Natural killer cell treated with Interleukin-12 subunit alpha and Interleukin-12 subunit beta and Interleukin-15 and Interleukin-18, amount 100 ng/mL, for 72 hours (primary cell): ENCODE measurements at regions not wholly inside any gene's neighbourhood (a gene's known extent, or its start where the extent isn't known, plus 50 kb on each side); places are given as distances from the start of the nearest gene placed in this dataset.

Experiments
- ATAC-seq, 2 donors: fragments of 150-1000 bp; cut with Tn5 transposase in 1 of 2; sonication (Bioruptor Pico), chemical (Tn5 transposase) in 1 of 2; 2 replicates each; pipeline ENCODE4 v1.10.0; 2021
- DNase-seq: peaks from one replicate; pipeline ENCODE4 v3.0.0; 2022; ENCODE audit warnings: low spot score
- H3K27ac Mint-ChIP-seq, 2 donors: 1 replicate in 1 of 2; 2 replicates in 1 of 2; pipeline ENCODE4 v1.8.0; 2022; ENCODE audit warnings: mixed read lengths in 2 of 2, mild to moderate bottlenecking in 1 of 2, moderate library complexity in 1 of 2
- H3K27me3 Mint-ChIP-seq, 2 donors: 1 replicate in 1 of 2; 2 replicates in 1 of 2; pipeline ENCODE4 v1.8.0; 2022; ENCODE audit warnings: mixed read lengths in 2 of 2
- H3K36me3 Mint-ChIP-seq: one replicate; pipeline ENCODE4 v1.8.0; 2022; ENCODE audit warnings: mixed read lengths
- H3K4me1 Mint-ChIP-seq, 2 donors: 1 replicate in 1 of 2; 2 replicates in 1 of 2; pipeline ENCODE4 v1.8.0; 2022; ENCODE audit warnings: low read depth in 2 of 2, mixed read lengths in 2 of 2, mild to moderate bottlenecking in 1 of 2
- H3K4me3 Mint-ChIP-seq: one replicate; pipeline ENCODE4 v1.8.0; 2022; ENCODE audit warnings: mixed read lengths
- H3K9me3 Mint-ChIP-seq: 2 replicates; pipeline ENCODE4 v1.8.0; 2022; ENCODE audit warnings: mixed read lengths

- Mint-ChIP-seq H3K27ac (no peak overlapping the region), H3K4me1 (peaks cover 0 to 2% of the 10 kb centered on the region in 2 donors), H3K4me3 (no peak overlapping the region), H3K9me3 (no peaks in the 10 kb centered on the region), H3K36me3 (no peaks in the 10 kb centered on the region), H3K27me3 (peaks cover 17 to 20% of the 10 kb centered on the region in 2 donors)
- no peak for ATAC-seq
- no peak for DNase-seq
These were observed 192.8 kb downstream of the GALC start for GRCh38 chr14:87800216-87800615.

- Mint-ChIP-seq H3K36me3 (no peaks in the 10 kb centered on the region), H3K4me1 (no peaks in the 10 kb centered on the region), H3K27me3 (peaks cover 14 to 19% of the 10 kb centered on the region in 2 donors), H3K9me3 (no peaks in the 10 kb centered on the region), H3K4me3 (no peak overlapping the region), H3K27ac (no peak overlapping the region)
- no peak for ATAC-seq
- DNase-seq, result no peak
These were observed 193.6 kb downstream of the GALC start for GRCh38 chr14:87799400-87799799.

GRCh38 chr14:87797001-87797400 is 196.0 kb downstream of the GALC start:
- H3K27ac Mint-ChIP-seq, result no peak overlapping the region
- H3K4me3 Mint-ChIP-seq, result no peak overlapping the region
- H3K4me1 Mint-ChIP-seq, result no peaks in the 10 kb centered on the region
- no peaks in the 10 kb centered on the region for H3K36me3 Mint-ChIP-seq
- peaks cover 8 to 22% of the 10 kb centered on the region in 2 donors for H3K27me3 Mint-ChIP-seq
- ATAC-seq (no peak), DNase-seq (no peak)
- H3K9me3 Mint-ChIP-seq, result no peaks in the 10 kb centered on the region

GRCh38 chr14:87794561-87794960 is 198.4 kb downstream of the GALC start:
- H3K9me3 Mint-ChIP-seq, result no peaks in the 10 kb centered on the region
- H3K27ac Mint-ChIP-seq, result no peak overlapping the region
- H3K27me3 Mint-ChIP-seq, result peaks cover 2 to 15% of the 10 kb centered on the region in 2 donors
- ATAC-seq, result no peak
- H3K4me3 Mint-ChIP-seq, result no peak overlapping the region
- H3K4me1 Mint-ChIP-seq, result no peaks in the 10 kb centered on the region
- DNase-seq, result no peak
- H3K36me3 Mint-ChIP-seq, result no peaks in the 10 kb centered on the region

GRCh38 chr14:87785897-87786296 is 207.1 kb downstream of the GALC start:
- no peaks in the 10 kb centered on the region for H3K36me3 Mint-ChIP-seq
- H3K27ac Mint-ChIP-seq, result no peak overlapping the region
- DNase-seq, result no peak
- H3K27me3 Mint-ChIP-seq, result peaks cover 0 to 11% of the 10 kb centered on the region in 2 donors
- H3K9me3 Mint-ChIP-seq, result no peaks in the 10 kb centered on the region
- no peak overlapping the region for H3K4me3 Mint-ChIP-seq
- ATAC-seq, result no peak
- H3K4me1 Mint-ChIP-seq, result no peaks in the 10 kb centered on the region

GRCh38 chr14:87784386-87784785 is 208.6 kb downstream of the GALC start:
- H3K9me3 Mint-ChIP-seq, result no peaks in the 10 kb centered on the region
- no peaks in the 10 kb centered on the region for H3K36me3 Mint-ChIP-seq
- H3K4me1 Mint-ChIP-seq, result no peaks in the 10 kb centered on the region
- peaks cover 0 to 11% of the 10 kb centered on the region in 2 donors for H3K27me3 Mint-ChIP-seq
- DNase-seq (no peak), ATAC-seq (no peak)
- H3K4me3 Mint-ChIP-seq, result no peak overlapping the region
- H3K27ac Mint-ChIP-seq, result no peak overlapping the region

- ATAC-seq (no peak), DNase-seq (no peak)
- Mint-ChIP-seq H3K4me1 (no peaks in the 10 kb centered on the region), H3K9me3 (peaks cover 9% of the 10 kb centered on the region), H3K4me3 (no peak overlapping the region), H3K36me3 (peaks cover 4% of the 10 kb centered on the region), H3K27ac (no peak overlapping the region), H3K27me3 (peaks cover 0 to 19% of the 10 kb centered on the region in 2 donors)
These were observed 209.9 kb downstream of the GALC start for GRCh38 chr14:87783071-87783470.

- Mint-ChIP-seq H3K4me3 (no peak overlapping the region), H3K36me3 (no peaks in the 10 kb centered on the region), H3K4me1 (no peaks in the 10 kb centered on the region), H3K9me3 (no peaks in the 10 kb centered on the region), H3K27ac (no peak overlapping the region), H3K27me3 (peaks cover 0 to under 1% of the 10 kb centered on the region in 2 donors)
- ATAC-seq (no peak), DNase-seq (no peak)
These were observed 220.1 kb downstream of the GALC start for GRCh38 chr14:87772854-87773253.

GRCh38 chr14:87767567-87767901 is 225.4 kb downstream of the GALC start:
- Mint-ChIP-seq H3K4me1 (no peaks in the 10 kb centered on the region), H3K4me3 (no peak overlapping the region), H3K27ac (no peak overlapping the region), H3K27me3 (peaks cover 0 to 19% of the 10 kb centered on the region in 2 donors), H3K36me3 (no peaks in the 10 kb centered on the region), H3K9me3 (peaks cover 10% of the 10 kb centered on the region)
- ATAC-seq (no peak), DNase-seq (no peak)

GRCh38 chr14:87758876-87759275 is 234.1 kb downstream of the GALC start:
- H3K9me3 Mint-ChIP-seq, result peaks cover 18% of the 10 kb centered on the region
- no peak overlapping the region for H3K4me3 Mint-ChIP-seq
- no peak for DNase-seq
- no peak overlapping the region for H3K27ac Mint-ChIP-seq
- ATAC-seq, result no peak
- H3K36me3 Mint-ChIP-seq, result no peaks in the 10 kb centered on the region
- H3K4me1 Mint-ChIP-seq, result no peaks in the 10 kb centered on the region
- peaks cover 13 to 15% of the 10 kb centered on the region in 2 donors for H3K27me3 Mint-ChIP-seq

GRCh38 chr14:87756661-87757060 is 236.3 kb downstream of the GALC start:
- DNase-seq (no peak), ATAC-seq (peak in 1 of 2 donors; percentile 20)
- no peaks in the 10 kb centered on the region for H3K36me3 Mint-ChIP-seq
- no peaks in the 10 kb centered on the region for H3K4me1 Mint-ChIP-seq
- H3K9me3 Mint-ChIP-seq, result peaks cover 8% of the 10 kb centered on the region
- peaks cover 13 to 15% of the 10 kb centered on the region in 2 donors for H3K27me3 Mint-ChIP-seq
- no peak overlapping the region for H3K27ac Mint-ChIP-seq
- no peak overlapping the region for H3K4me3 Mint-ChIP-seq

- Mint-ChIP-seq H3K4me1 (no peaks in the 10 kb centered on the region), H3K27me3 (peaks cover 7 to 22% of the 10 kb centered on the region in 2 donors), H3K9me3 (peaks cover 3% of the 10 kb centered on the region), H3K4me3 (no peak overlapping the region), H3K36me3 (no peaks in the 10 kb centered on the region), H3K27ac (no peak overlapping the region)
- DNase-seq (no peak), ATAC-seq (no peak)
These were observed 238.3 kb downstream of the GALC start for GRCh38 chr14:87754520-87755223.

- Mint-ChIP-seq H3K4me1 (no peaks in the 10 kb centered on the region), H3K9me3 (no peaks in the 10 kb centered on the region), H3K27ac (no peak overlapping the region), H3K36me3 (no peaks in the 10 kb centered on the region), H3K4me3 (no peak overlapping the region), H3K27me3 (peaks cover 4 to 28% of the 10 kb centered on the region in 2 donors)
- ATAC-seq, result no peak
- DNase-seq, result no peak
These were observed 244.4 kb downstream of the GALC start for GRCh38 chr14:87748558-87748957.

- ATAC-seq, result no peak
- Mint-ChIP-seq H3K4me1 (no peaks in the 10 kb centered on the region), H3K27me3 (peaks cover 4 to 20% of the 10 kb centered on the region in 2 donors), H3K36me3 (no peaks in the 10 kb centered on the region), H3K9me3 (no peaks in the 10 kb centered on the region), H3K27ac (no peak overlapping the region), H3K4me3 (no peak overlapping the region)
- DNase-seq, result no peak
These were observed 247.4 kb downstream of the GALC start for GRCh38 chr14:87745507-87746118.
